GM06990 (cell line): ENCODE measurements at regions not wholly inside any gene's neighbourhood (a gene's known extent, or its start where the extent isn't known, plus 50 kb on each side); places are given as distances from the start of the nearest gene placed in this dataset.

Experiments
- DNase-seq: peaks from one replicate; pipeline ENCODE4 v3.0.0-alpha.2; 2011; ENCODE audit not compliant: insufficient read length; ENCODE audit errors: extremely low read depth
- H3K27me3 ChIP-seq: replicated peaks from 2 replicates; pipeline ENCODE4 v1.6.0; 2011; ENCODE audit warnings: low read length; ENCODE audit not compliant: control insufficient read depth, insufficient read depth
- H3K36me3 ChIP-seq: 2 replicates; pipeline ENCODE4 v1.5.1; 2011; ENCODE audit warnings: low read length; ENCODE audit not compliant: control insufficient read depth, insufficient read depth
- H3K4me3 ChIP-seq: replicated peaks from 2 replicates; pipeline ENCODE4 v1.5.1; 2011; ENCODE audit warnings: low read depth, mild to moderate bottlenecking, control low read depth, low read length
- TF ChIP-seq, protein P1 (sequence below): IDR thresholded peaks from 2 replicates; pipeline ENCODE4 v1.5.1; 2011; ENCODE audit warnings: low read length, control low read depth, mild to moderate bottlenecking, inconsistent platforms; ENCODE audit not compliant: insufficient read depth, poor library complexity, severe bottlenecking

- TF ChIP-seq, protein P1, sequence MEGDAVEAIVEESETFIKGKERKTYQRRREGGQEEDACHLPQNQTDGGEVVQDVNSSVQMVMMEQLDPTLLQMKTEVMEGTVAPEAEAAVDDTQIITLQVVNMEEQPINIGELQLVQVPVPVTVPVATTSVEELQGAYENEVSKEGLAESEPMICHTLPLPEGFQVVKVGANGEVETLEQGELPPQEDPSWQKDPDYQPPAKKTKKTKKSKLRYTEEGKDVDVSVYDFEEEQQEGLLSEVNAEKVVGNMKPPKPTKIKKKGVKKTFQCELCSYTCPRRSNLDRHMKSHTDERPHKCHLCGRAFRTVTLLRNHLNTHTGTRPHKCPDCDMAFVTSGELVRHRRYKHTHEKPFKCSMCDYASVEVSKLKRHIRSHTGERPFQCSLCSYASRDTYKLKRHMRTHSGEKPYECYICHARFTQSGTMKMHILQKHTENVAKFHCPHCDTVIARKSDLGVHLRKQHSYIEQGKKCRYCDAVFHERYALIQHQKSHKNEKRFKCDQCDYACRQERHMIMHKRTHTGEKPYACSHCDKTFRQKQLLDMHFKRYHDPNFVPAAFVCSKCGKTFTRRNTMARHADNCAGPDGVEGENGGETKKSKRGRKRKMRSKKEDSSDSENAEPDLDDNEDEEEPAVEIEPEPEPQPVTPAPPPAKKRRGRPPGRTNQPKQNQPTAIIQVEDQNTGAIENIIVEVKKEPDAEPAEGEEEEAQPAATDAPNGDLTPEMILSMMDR: no peak
- H3K27me3 ChIP-seq: no peaks in the 10 kb centered on the region
- no peaks in the 10 kb centered on the region for H3K36me3 ChIP-seq
- no peak overlapping the region for H3K4me3 ChIP-seq
- no peak for DNase-seq
These were observed 52.1 kb upstream of the DIPK1A start for GRCh38 chr1:93013145-93014065.

DNA sequence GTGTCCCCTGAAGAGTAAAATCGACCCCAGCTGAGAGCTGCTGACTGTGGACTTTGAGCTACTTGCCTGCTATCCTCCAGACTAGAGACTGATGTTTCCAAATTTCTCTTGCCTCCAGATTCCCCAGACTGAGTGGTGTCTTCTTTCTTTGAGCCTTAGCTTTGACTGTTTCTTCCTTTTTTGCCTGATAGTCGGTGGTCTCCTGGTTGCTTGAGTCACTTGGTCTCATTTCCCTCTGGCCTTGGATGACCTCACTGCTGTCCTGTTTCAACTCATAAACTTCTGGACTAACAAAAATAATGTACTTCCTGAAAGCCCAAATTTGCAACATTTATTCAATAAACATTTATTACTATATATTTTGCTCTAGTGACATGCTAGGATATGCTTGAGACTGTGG, 52.9 kb upstream of the DIPK1A start:
- Histone ChIP-seq H3K27me3 (no peaks in the 10 kb centered on the region), H3K4me3 (no peak overlapping the region), H3K36me3 (no peaks in the 10 kb centered on the region)
- TF ChIP-seq, protein P1: no peak
- no peak for DNase-seq

DNA sequence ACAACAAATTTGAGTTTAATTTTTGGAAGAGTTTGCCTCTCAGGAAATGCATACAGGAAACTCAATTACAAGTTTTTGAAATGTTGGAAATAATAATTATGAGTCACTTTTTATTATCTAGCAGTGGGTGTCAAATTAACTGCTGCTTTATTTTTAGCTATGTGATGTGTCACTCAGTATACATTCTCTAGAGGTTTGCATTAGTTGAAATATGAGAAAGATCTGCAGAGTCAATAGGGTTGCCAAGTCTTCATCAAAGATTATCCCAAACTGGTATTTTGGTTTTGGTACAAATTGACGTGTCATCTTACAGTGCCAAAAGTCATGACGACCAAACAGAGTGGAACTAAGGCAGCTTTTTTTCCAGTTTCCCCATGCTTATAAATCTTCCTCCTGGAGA, 54.3 kb upstream of the DIPK1A start:
- Histone ChIP-seq H3K27me3 (no peaks in the 10 kb centered on the region), H3K4me3 (no peak overlapping the region), H3K36me3 (no peaks in the 10 kb centered on the region)
- no peak for DNase-seq
- TF ChIP-seq, protein P1: no peak

DNA sequence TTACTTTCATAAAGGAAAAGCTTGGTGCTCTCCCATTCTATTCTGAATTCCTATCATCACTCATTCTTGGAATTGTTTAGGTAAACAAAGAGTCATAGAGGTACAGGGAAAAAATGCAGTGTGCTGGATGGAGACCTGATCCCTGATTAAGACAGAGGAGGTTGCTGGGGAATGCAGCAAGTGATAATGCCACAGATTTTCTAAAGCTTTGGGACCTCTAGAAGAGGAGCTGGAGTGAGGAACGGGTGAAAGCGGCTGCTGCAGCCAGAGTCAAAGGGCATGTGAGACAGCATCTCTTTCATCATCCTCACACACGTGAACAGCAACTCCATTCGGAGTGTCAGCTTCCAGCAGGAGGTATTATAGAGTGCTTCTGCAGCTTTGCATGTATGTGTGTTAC, 54.9 kb upstream of the DIPK1A start:
- no peaks in the 10 kb centered on the region for H3K36me3 ChIP-seq
- no peak overlapping the region for H3K4me3 ChIP-seq
- TF ChIP-seq, protein P1: no peak
- DNase-seq: no peak
- no peaks in the 10 kb centered on the region for H3K27me3 ChIP-seq

- Histone ChIP-seq H3K36me3 (no peaks in the 10 kb centered on the region), H3K27me3 (no peaks in the 10 kb centered on the region), H3K4me3 (no peak overlapping the region)
- DNase-seq: peak; percentile 36
- TF ChIP-seq, protein P1: peak; percentile 69
These were observed 57.4 kb upstream of the MTF2 start for GRCh38 chr1:93021539-93022134.
